ENCODE measurements at regions not wholly inside any gene's neighbourhood (a gene's known extent, or its start where the extent isn't known, plus 50 kb on each side); places are given as distances from the start of the nearest gene placed in this dataset.
"Not testable (repeated sequence)": the region's sequence is repeated elsewhere in the genome, so short reads cannot be mapped to it uniquely, and the experiment has no call there.

GRCh38 chr11:116059919-116060318 lies 555.7 kb upstream of the CADM1 start:
- no peak for DNase-seq

- DNase-seq = no peak
These were observed 552.8 kb upstream of the CADM1 start for GRCh38 chr11:116057000-116057399.

- DNase-seq = no peak
These were observed 550.8 kb upstream of the CADM1 start for GRCh38 chr11:116055064-116055463.

- no peak for DNase-seq
These were observed 549.3 kb upstream of the CADM1 start for GRCh38 chr11:116053548-116053919.

- no peak for DNase-seq
These were observed 548.7 kb upstream of the CADM1 start for GRCh38 chr11:116052603-116053547.

GRCh38 chr11:116051494-116051893 lies 547.3 kb upstream of the CADM1 start:
- DNase-seq = no peak

GRCh38 chr11:116049383-116049782 lies 545.2 kb upstream of the CADM1 start:
- no peak for DNase-seq

- no peak for DNase-seq
These were observed 541.9 kb upstream of the CADM1 start for GRCh38 chr11:116046127-116046526.

GRCh38 chr11:116044941-116045340 lies 540.7 kb upstream of the CADM1 start:
- DNase-seq = no peak

- no peak for DNase-seq
These were observed 540.3 kb upstream of the CADM1 start for GRCh38 chr11:116044520-116044919.

GRCh38 chr11:116043857-116044256 lies 539.6 kb upstream of the CADM1 start:
- no peak for DNase-seq

GRCh38 chr11:116043059-116043458 lies 538.8 kb upstream of the CADM1 start:
- not testable (repeated sequence) for DNase-seq

- no peak for DNase-seq
These were observed 537.9 kb upstream of the CADM1 start for GRCh38 chr11:116042146-116042545.

- no peak for DNase-seq
These were observed 533.6 kb upstream of the CADM1 start for GRCh38 chr11:116037861-116038260.

GRCh38 chr11:116035977-116036376 lies 531.8 kb upstream of the CADM1 start:
- DNase-seq = no peak

GRCh38 chr11:116033931-116034553 lies 529.8 kb upstream of the CADM1 start:
- no peak for DNase-seq

- no peak for DNase-seq
These were observed 526.6 kb upstream of the CADM1 start for GRCh38 chr11:116030697-116031331.

- DNase-seq = not testable (repeated sequence)
These were observed 524.3 kb upstream of the CADM1 start for GRCh38 chr11:116028506-116028905.

- no peak for DNase-seq
These were observed 495.2 kb upstream of the CADM1 start for GRCh38 chr11:115999437-115999836.

GRCh38 chr11:115996808-115997188 lies 492.6 kb upstream of the CADM1 start:
- no peak for DNase-seq

- DNase-seq = no peak
These were observed 492.1 kb upstream of the CADM1 start for GRCh38 chr11:115996125-115996807.

- DNase-seq = no peak
These were observed 489.4 kb upstream of the CADM1 start for GRCh38 chr11:115993590-115993989.

GRCh38 chr11:115990004-115990447 lies 485.8 kb upstream of the CADM1 start:
- DNase-seq = no peak

Data from activated T-cell treated with anti-CD3 and anti-CD28 coated beads for 4 hours (primary cell).